ENCODE measurements at regions not wholly inside any gene's neighbourhood (a gene's known extent, or its start where the extent isn't known, plus 50 kb on each side); places are given as distances from the start of the nearest gene placed in this dataset.

DNA sequence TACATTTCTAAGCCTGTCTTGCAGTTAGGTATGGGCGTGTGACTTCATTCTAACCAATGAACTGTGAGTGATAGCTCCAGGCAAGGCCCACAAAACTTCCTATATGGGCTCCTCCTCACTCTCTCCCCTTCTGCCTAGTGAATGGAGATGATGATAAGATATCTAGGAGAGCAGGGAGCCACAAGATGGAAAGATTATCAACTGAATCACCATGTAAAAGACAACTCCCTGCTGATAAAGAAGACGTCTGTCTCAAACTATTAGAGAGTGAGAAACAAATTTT, 237.1 kb downstream of the GPD2 start:
- TF ChIP-seq, protein P1, sequence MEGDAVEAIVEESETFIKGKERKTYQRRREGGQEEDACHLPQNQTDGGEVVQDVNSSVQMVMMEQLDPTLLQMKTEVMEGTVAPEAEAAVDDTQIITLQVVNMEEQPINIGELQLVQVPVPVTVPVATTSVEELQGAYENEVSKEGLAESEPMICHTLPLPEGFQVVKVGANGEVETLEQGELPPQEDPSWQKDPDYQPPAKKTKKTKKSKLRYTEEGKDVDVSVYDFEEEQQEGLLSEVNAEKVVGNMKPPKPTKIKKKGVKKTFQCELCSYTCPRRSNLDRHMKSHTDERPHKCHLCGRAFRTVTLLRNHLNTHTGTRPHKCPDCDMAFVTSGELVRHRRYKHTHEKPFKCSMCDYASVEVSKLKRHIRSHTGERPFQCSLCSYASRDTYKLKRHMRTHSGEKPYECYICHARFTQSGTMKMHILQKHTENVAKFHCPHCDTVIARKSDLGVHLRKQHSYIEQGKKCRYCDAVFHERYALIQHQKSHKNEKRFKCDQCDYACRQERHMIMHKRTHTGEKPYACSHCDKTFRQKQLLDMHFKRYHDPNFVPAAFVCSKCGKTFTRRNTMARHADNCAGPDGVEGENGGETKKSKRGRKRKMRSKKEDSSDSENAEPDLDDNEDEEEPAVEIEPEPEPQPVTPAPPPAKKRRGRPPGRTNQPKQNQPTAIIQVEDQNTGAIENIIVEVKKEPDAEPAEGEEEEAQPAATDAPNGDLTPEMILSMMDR (IDR thresholded peaks at IDR 0.05), result no peak
- TF ChIP-seq POLR2A (IDR thresholded peaks at IDR 0.05; ENCODE audit: low read length) (no peak), RAD21 (conservative IDR thresholded peaks at IDR 0.05 in 1 of 2, IDR thresholded peaks at IDR 0.05 in 1 of 2) (no peak), HOXA7 (CRISPR knock-in tag; IDR thresholded peaks at IDR 0.05) (no peak), KDM1A (IDR thresholded peaks at IDR 0.05; ENCODE audit: low read depth) (no peak), MAFK (IDR thresholded peaks at IDR 0.05; ENCODE audit: partially characterized antibody) (no peak)
- TF ChIP-seq, protein P2, sequence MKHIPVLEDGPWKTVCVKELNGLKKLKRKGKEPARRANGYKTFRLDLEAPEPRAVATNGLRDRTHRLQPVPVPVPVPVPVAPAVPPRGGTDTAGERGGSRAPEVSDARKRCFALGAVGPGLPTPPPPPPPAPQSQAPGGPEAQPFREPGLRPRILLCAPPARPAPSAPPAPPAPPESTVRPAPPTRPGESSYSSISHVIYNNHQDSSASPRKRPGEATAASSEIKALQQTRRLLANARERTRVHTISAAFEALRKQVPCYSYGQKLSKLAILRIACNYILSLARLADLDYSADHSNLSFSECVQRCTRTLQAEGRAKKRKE (CRISPR knock-in tag; IDR thresholded peaks at IDR 0.05; ENCODE audit: low read depth), result no peak

All from A549 (cell line).